ENCODE measurements at regions not wholly inside any gene's neighbourhood (a gene's known extent, or its start where the extent isn't known, plus 50 kb on each side); places are given as distances from the start of the nearest gene placed in this dataset.

DNA sequence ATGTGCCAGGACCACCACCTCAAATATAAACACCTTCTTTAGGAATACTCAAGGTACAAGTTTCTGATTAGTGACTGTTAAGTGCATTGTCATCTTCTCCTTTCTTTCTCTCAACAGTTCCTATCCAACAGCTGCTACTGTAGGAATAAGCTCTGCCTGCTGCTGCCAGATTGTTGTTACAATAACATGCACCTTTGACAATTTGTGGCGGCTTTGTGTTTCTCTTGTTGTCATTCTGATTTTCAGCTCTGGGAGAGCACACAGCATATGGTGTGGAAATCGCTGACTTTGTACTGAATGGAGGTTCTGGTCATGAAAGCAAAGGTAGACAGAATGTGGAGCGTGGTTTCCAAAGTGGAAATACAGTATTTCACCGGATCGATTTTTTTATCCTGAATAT is 182.8 kb downstream of the SEC23IP start:
- DNase-seq (ENCODE audit: low read depth), result no peak
- no peak overlapping the region for H3K4me3 ChIP-seq (ENCODE audit: low read depth, low read length)
- TF ChIP-seq, protein P1, sequence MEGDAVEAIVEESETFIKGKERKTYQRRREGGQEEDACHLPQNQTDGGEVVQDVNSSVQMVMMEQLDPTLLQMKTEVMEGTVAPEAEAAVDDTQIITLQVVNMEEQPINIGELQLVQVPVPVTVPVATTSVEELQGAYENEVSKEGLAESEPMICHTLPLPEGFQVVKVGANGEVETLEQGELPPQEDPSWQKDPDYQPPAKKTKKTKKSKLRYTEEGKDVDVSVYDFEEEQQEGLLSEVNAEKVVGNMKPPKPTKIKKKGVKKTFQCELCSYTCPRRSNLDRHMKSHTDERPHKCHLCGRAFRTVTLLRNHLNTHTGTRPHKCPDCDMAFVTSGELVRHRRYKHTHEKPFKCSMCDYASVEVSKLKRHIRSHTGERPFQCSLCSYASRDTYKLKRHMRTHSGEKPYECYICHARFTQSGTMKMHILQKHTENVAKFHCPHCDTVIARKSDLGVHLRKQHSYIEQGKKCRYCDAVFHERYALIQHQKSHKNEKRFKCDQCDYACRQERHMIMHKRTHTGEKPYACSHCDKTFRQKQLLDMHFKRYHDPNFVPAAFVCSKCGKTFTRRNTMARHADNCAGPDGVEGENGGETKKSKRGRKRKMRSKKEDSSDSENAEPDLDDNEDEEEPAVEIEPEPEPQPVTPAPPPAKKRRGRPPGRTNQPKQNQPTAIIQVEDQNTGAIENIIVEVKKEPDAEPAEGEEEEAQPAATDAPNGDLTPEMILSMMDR (conservative IDR thresholded peaks at IDR 0.05; ENCODE audit: low read depth, low read length), result no peak

DNA sequence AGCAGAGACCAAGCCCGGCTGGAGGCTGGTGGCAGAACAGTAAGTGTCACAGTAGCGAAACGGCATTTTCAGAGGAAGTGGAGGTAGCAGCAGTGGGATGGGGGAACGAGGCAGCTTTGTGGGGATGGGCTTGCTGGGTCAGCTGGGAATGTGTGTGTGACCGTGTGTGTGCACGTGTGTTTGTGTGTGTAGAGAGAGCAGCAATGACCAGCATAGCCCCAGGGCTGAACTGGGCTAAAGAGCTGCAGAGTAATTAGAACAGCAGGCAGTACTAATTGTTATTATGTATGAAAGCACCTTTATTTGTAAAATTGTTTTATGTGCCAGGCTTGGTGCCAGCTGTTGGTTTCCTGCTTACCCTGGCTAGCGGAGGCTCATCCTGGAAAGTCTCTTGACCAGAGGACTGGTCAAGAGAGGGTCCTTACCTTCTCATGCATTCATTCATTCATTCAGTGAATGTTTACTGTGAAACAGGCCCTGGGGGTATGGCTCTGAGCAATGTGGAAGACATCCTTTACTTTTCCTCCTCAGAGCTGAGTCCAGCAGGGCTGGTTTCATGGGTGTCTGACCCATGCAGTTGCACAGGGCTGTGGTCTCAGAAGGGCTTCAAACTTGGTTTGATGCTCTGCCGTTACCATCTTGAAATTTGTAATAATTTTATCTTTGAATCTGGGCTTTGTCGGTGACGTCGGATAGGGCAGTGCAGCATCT is 184.6 kb downstream of the SEC23IP start:
- no peak for DNase-seq (ENCODE audit: low read depth)
- TF ChIP-seq, protein P1 (conservative IDR thresholded peaks at IDR 0.05; ENCODE audit: low read depth, low read length), result no peak
- no peak overlapping the region for H3K4me3 ChIP-seq (ENCODE audit: low read depth, low read length)

DNA sequence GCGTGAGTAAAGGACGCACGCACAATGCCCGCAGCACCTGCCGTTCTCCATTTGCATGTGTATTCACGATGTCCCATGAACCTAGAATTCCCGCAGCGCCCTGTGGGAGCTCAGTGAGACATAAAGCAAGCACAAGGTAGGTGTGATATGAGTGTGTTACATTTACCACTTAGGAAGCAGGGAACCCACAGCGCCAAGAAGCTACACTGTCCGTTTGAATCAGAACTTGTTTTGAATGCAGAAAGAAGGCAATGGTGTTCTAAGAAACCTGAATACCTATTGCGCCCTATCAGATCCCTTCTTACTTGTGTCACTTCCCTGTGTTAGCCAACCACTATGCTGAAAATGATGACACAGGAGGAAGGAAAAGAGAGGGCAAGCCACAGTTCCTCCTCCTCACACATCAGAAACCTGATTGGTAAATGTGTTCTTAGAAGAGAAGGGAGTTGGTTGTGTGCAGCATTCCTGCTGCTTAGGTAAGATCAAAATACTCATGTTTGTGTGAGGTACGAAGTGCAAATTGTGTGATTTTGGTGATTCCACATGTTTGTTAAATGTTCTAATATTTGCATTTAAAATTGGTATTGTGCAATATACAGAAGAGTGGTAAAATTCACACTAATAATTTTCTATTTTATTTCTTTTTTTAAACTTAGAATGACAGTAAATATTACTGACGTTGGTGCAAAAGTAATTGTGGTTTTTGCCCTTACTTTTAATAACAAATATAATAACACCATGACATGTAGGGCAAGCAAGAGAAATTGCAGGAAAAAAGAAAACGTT is 185.4 kb downstream of the SEC23IP start:
- TF ChIP-seq, protein P1 (conservative IDR thresholded peaks at IDR 0.05; ENCODE audit: low read depth, low read length), result no peak
- no peak overlapping the region for H3K4me3 ChIP-seq (ENCODE audit: low read depth, low read length)
- DNase-seq (ENCODE audit: low read depth), result no peak

DNA sequence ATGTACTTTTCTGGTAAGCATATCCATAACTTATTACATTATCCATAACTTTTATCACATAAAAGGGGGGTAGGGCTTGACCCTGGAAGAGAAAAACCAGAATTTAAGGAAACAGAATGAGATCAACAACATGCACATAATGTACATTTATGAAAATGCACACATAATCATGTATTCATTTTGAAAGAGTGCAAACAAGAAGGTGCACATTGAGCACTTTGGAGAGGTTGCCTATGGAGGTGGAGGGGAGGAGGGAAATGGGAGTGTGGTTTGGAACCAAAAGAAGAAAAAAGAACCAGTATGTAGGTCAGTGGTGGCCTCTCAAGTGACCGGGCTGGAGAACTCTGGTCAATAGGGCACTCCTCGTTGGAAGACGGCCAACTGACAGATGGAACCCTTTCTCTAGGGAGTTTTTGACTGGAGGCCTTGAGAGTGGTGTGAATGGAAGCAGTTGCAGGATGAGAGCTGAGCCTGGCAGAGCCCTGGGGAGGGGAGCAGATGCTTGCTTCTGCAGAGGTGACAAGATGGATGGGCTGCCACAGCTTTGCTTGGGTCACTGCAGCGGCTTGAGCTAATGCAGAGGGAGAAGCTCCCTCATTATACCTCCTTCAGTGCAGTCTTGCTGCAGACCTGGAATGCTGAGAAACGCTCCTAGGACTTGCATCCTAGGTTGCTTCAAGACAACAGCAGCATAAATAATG is 192.7 kb downstream of the SEC23IP start:
- DNase-seq (ENCODE audit: low read depth), result no peak
- H3K4me3 ChIP-seq (ENCODE audit: low read depth, low read length), result no peak overlapping the region
- TF ChIP-seq, protein P1 (conservative IDR thresholded peaks at IDR 0.05; ENCODE audit: low read depth, low read length), result no peak

DNA sequence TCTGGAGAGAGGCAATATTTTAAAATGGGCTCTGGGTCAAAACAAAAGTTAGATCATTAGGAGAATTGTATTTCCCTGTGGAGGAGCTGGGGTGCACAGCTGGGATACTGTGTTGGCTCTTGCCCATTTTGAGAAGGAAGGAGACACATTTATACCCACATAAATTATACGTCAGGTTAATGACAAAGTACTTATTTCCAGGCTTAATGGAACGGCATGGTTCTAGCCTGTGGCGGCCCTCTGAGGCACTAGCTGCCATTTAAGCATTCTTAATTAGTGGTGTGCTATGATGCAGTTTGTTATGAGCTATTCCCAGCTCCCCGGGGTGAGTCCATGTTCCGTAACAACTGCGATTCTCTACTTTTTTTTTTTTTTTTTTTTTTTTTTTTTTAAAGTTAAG is 193.5 kb downstream of the SEC23IP start:
- TF ChIP-seq, protein P1 (conservative IDR thresholded peaks at IDR 0.05; ENCODE audit: low read depth, low read length), result no peak
- no peak for DNase-seq (ENCODE audit: low read depth)
- H3K4me3 ChIP-seq (ENCODE audit: low read depth, low read length), result no peak overlapping the region

DNA sequence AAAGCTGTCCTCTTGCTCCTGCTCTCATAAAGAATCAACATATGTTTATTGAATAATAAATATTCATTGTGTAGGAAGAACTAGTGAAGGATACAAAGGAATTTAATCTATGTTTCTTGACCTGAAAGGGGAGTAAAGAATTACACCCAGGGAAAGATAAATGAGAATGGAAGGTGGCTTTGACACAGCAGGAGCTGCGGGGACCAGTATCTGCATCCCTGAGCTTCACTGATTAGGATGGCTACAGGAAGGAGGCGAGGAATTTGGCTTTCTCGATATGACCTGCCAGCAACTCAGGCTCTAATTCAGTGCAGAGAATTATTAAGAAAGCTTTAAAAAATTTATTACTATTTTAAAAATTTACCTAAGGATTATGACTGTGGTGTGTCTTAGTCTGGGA is 194.6 kb downstream of the SEC23IP start:
- no peak for DNase-seq (ENCODE audit: low read depth)
- TF ChIP-seq, protein P1 (conservative IDR thresholded peaks at IDR 0.05; ENCODE audit: low read depth, low read length), result no peak
- H3K4me3 ChIP-seq (ENCODE audit: low read depth, low read length), result no peak overlapping the region

Measured in choroid plexus epithelial cell (primary cell).